HG02981 (cell line): ENCODE measurements at regions not wholly inside any gene's neighbourhood (a gene's known extent, or its start where the extent isn't known, plus 50 kb on each side); places are given as distances from the start of the nearest gene placed in this dataset.

Source experiments
- ATAC-seq: cut with Tn5 transposase; IDR thresholded peaks from one replicate; pipeline ENCODE4 v1.9.1; 2021; ENCODE audit warnings: mild to moderate bottlenecking, moderate library complexity; ENCODE audit not compliant: unreplicated experiment

DNA sequence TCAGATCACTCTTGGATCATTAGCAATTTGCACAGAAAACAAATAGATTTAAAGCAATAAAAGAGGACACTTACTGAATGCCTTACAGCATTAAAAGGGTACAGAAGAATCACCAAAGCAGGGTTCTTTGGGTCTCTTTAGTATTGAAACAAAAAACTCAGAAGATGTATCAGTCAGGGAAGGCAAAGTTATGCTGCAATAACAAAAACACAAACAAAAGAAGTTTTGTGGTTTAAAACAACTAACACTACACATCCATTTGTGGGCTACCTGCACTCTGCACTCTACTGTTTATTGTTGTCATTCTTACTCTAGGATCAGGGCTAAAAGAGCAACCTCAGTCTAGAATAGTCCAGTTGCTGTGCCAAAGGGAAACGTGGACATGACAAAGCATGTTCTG, 216.4 kb downstream of the GPAM start:
- ATAC-seq, result no peak

GRCh38 chr10:111967547-111967946, 216.0 kb downstream of the GPAM start:
- ATAC-seq, result no peak

DNA sequence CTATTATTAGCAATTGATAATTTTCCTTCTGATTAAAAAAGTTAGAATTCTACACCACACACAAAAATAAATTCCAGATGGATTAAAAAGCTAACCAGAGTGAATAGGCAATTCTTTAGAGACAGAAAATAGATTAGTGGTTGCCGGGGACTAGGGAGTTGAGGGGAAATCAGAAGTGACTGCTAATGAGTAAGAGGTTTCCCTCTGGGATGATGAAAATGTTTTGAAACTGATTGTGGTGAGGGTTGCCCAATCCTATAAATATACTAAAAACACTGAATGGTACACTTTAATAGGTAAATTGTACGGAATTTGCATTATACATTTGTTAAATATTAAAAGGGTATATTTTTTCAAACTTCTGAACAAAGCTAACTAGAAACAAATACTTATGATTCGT, 214.9 kb downstream of the GPAM start:
- ATAC-seq, result no peak

DNA sequence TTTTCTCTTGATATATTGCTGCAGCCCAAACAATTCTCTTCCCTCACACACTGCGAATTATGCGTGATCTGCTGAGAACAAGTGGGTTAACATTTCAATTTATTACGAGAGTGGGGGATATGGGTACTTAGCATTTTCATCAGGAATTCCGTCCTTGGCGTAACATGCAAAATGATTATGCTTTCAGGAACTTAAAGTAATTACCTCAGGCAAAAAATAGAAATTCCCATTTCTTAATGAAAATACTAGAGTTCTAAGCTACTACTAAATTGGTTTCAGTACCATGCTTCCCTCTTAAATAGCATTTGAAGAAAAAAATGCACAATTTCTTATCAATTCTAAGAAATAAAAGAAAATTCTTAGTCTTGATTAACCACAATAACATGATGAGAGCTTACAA, 213.5 kb downstream of the GPAM start:
- ATAC-seq, result no peak

GRCh38 chr10:111972109-111972508, 211.5 kb downstream of the GPAM start:
- ATAC-seq, result no peak

DNA sequence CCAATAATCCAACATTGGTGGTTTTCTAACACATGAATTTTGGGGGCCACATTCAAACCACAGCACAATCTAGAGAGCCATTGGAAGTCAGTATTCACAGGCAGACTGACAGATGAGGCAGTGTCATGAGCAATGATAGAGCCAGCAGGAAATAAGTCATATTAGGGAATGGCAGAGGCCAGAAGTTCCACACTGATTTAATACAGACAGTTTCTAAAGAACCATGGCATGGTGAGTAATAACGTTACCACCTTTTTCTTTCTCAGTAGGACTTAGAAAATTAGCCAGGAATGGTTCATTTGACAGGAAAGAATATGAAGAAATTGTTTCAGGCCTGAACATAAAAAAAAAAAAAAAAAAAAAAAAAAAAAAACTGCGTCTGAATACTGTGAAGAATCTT, 210.3 kb downstream of the GPAM start:
- ATAC-seq, result no peak

DNA sequence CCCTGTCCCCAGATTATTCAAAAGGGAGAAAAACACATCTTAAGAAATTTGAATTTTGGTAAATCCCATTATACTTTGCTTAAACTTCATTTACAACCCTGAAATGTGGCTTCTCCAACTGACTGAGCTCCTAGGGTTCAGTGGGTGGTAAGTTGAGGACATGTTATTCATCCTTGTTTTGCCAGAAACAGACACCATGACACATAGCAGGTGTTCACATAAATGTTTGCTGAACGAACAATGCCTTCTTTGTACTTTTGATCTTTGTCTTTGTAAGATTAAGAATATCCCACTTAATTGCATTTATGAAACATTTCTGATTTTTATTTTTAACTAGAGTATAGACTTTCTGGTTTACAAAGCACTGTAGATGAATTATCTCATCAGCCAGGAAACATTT, 209.7 kb downstream of the GPAM start:
- no peak for ATAC-seq

- ATAC-seq, result no peak
Measured at GRCh38 chr10:111974325-111974724, 209.2 kb downstream of the GPAM start.

- no peak for ATAC-seq
Measured at GRCh38 chr10:111976557-111976956, 207.0 kb downstream of the GPAM start.

DNA sequence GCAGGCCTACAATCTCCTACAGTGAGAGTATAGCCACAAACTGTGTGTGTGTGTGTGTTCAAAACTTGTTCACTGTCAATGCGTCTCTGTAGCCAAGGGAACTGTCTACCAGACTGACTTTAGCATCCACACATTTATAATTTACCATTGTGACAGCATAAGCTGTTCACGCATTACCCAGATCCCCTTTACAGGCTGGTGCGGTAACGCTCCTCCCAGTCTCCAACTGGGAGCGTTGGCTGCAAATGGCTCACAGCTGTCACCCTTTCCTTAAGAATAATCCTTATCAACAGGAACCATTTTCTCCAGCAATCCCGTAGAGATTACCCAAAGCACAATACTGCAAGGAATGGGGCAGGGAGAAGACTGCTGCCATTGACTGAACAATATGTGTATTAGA, 199.5 kb downstream of the GPAM start:
- no peak for ATAC-seq

- no peak for ATAC-seq
Measured at GRCh38 chr10:111986079-111986478, 197.5 kb downstream of the GPAM start.

DNA sequence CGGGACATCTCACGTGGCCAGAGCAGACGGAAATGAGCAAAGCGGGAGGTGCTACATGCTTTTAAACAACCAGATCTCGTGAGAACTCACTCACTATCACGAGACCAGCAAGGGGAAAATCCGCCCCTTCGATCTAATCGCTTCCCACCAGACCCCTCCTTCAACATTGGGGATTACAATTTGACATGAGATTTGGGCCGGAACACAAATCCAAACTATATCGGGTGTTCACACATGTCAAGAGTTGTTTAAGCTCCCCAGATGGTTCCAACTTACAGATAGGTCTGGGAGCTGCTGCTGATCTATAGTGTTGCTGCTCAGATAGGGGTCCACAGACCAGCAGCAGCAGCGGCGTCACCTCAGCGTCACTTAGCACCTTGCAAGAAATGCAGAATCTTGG, 194.9 kb downstream of the GPAM start:
- no peak for ATAC-seq

DNA sequence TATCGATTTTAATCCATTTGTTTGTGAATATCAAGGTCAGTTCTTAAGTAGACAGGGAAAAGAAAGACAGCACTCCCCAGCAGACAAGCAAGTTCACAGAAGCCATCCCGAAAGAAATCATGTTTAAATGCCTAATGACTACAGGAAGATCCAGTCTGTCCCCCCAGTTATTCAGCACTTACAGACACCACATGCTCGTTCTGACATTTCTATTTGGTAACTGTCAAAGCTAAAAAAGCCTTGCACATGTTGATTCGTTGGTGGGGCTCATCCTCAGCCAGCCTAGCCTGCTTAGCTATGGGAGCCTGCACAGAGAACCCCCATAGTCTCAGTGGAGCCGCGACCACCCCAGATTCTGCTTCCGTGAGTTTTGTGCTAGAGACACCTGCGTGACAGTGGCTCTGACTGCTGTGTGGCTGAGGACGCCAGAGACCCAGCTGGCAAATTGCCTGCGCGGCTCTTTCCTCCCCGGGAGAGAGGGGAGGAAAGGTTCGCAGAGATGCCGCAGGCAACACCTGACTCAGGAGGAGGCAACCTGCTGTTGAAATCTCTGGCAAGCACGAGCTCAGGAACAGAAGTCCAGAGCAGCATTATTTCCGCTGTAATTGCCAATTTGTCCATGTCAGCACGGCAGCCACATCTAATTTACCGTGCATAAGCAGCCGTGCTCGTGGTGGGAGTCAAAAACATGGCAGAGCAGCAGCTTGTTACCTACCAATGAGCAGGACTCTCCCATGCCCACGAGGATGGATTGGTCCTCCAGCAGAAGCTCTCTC, 194.2 kb downstream of the GPAM start:
- no peak for ATAC-seq

GRCh38 chr10:111990734-111991133, 192.8 kb downstream of the GPAM start:
- ATAC-seq, result no peak

GRCh38 chr10:111993321-111993720, 190.2 kb downstream of the GPAM start:
- no peak for ATAC-seq

GRCh38 chr10:111993872-111994426, 189.6 kb downstream of the GPAM start:
- no peak for ATAC-seq

GRCh38 chr10:111996103-111996502, 187.5 kb downstream of the GPAM start:
- peak; percentile 96 for ATAC-seq

GRCh38 chr10:111998728-111999127, 184.8 kb downstream of the GPAM start:
- no peak for ATAC-seq

GRCh38 chr10:111999205-111999914, 184.2 kb downstream of the GPAM start:
- ATAC-seq, result no peak

- ATAC-seq, result no peak
Measured at GRCh38 chr10:111999915-112000302, 183.7 kb downstream of the GPAM start.

DNA sequence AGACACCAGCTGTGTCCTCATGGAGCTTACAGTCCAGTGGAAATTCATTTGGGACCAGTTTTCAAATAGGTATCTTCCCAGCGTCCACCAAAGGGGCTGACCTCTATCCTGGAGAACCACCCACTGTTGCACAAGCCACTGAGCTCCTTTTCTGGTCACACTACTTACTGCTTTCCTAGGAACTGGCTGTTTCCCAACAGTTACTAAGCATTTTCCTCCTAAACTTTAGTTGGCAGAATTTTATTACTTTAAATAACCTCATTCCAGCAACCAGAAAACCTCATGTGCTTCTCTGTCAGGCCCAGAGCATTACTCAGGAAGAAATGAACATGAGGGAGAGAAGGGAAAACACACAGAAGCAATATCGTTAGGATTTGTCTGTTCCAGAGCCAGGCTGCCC, 183.1 kb downstream of the GPAM start:
- ATAC-seq, result no peak

DNA sequence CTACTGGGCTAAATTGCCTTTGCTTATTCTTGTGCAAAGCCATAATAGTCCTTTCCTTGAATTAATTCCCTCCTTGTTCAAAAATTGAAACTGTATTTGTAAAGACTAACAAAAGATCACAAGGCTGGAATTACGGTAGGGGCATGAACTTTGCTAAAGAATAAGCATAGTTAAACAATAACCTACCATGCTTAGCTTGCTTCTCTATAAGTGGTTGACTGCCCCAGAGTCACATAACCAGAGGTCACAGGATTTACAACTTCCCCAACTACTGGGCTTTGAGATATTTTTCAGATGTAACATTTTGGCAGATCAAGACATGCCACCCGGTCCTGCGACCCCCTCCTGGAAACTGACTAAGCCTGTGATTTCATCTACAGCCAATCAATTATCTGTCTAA, 181.4 kb downstream of the GPAM start:
- ATAC-seq, result no peak
